GM19468 (cell line): ENCODE measurements at regions not wholly inside any gene's neighbourhood (a gene's known extent, or its start where the extent isn't known, plus 50 kb on each side); places are given as distances from the start of the nearest gene placed in this dataset.

ENCODE experiments used
- ATAC-seq: cut with Tn5 transposase; IDR thresholded peaks from one replicate; pipeline ENCODE4 v1.9.1; 2021; ENCODE audit warnings: mild to moderate bottlenecking, moderate library complexity, moderate number of reproducible peaks; ENCODE audit not compliant: unreplicated experiment; ENCODE audit errors: extremely low read depth

DNA sequence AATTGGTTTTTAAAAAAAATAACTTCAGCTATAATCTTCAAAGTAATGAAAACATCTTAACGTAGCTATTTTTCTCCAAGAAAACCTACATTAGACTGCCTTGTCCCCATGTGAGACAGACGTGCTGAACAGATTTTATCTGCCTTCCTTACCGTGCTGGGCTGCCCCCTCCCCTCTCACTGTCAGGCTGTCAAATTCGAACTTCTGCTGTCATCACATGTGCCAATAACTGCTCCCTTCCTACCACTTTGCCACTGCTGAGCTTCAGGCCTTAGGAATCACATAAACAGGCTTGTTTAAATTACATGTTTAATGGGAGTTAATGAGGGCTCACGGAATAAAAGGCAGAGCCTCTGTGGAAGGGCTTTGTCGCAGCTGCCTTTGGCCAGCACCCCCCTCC is 77.0 kb upstream of the NHSL1 start:
- ATAC-seq: no peak

DNA sequence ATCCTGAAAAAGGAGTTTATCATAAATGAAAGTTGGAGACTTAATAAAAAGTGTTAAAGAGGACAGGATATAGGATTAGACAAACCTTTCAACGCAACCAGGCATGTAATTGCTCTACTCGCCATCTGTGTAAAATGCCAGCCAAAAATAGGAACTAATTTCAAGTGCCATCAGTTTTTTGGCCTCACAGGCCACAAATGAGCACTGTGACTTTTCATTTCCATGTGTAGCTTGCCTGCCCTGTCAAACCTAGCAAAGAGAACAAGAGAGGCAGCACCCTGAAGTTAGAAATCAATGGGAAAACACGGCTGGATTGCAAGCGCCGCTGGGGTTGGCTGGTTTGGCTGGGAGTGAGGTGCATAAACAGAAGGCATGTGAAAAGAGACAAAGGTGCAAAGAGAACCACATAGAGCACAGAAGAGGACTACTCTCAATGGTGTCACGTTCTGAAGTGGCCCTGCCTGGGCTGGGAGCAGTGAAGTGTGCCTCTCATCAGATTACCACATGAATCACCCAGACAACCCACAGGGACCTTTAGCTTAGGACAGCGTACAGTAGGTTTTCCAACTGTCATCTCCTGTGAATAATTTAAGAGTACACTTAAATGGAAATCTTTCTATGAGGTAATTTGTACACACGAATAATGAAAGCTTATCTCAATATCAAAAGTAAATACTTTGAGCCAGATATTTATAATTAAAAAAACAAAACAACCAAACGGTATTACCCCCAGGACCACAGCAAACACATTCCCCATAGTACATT is 78.0 kb upstream of the NHSL1 start:
- no peak for ATAC-seq

DNA sequence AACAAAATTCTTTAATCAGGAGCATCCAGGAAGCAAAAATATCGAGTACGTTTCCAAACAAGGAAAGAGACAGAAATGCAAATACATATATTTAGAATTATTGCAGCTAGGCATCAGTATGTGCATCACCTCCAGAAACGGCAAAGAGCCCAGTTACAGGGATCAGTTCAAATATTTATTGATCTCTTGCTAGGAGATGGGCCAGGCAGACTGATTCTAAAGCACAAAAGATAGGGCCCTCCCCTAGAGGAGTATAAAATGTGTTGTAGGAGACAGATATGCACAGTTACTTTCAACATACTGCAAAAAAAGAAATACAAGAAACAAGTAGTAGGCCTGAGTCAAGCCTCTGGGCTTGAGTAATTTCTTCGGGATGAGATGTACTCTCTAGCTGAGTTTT is 80.7 kb upstream of the NHSL1 start:
- ATAC-seq: no peak

DNA sequence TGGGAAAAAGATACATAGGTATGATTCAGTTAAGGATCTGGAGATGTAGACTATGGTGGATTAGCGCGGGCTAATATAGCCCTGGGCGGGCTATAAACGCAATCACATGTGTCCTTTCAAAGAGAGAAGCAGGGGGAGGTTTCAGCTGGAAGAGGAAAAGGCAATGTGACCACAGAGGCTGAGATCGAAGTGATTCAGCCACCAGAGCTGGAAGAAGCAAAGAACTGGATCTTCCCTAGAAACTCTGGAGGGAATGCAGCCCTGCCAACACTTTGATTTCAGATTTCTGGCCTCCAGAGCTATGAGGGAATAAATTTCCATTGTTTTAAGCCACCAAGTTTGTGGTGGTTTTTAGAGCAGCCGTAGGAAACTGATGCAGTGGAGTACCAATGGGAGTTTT is 81.5 kb upstream of the NHSL1 start:
- ATAC-seq: no peak

DNA sequence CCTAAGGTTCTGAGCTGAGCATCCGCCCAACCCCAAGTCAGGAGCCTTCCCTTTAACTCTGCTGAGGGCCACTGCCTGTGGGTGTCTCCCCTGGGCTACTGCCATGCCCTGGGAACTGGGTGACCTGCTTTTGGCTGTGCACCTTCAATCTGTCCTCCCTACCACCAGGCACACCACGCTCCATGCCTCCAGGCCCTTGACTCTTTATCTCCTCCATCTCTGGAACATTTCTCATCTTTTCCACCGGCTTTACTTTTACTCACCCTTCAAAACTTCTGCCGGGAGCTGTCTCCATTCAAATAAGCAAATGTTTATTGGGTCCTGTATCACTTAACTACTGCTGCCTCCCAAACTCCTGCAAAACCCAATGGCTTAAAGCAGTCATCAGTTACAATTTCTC is 83.3 kb upstream of the NHSL1 start:
- no peak for ATAC-seq

DNA sequence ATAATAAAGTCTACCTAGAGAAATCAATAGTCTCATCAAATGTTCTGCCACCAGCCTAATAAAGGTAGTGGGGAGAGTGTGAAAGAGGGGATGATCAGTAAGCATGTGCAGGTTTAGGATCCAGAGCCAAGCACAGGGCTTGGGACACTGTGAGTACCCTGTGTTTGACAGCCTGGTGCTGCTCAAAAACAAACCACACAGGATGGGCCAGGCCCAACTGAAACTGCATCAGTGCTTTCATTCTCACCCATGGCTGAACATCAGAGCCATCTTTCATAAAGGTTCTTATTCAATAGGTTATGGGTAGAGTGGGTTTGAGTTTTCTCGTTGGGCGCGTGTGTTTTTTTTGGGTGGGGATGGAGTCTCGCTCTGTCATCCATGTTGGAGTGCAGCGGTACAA is 87.3 kb upstream of the NHSL1 start:
- ATAC-seq: no peak

DNA sequence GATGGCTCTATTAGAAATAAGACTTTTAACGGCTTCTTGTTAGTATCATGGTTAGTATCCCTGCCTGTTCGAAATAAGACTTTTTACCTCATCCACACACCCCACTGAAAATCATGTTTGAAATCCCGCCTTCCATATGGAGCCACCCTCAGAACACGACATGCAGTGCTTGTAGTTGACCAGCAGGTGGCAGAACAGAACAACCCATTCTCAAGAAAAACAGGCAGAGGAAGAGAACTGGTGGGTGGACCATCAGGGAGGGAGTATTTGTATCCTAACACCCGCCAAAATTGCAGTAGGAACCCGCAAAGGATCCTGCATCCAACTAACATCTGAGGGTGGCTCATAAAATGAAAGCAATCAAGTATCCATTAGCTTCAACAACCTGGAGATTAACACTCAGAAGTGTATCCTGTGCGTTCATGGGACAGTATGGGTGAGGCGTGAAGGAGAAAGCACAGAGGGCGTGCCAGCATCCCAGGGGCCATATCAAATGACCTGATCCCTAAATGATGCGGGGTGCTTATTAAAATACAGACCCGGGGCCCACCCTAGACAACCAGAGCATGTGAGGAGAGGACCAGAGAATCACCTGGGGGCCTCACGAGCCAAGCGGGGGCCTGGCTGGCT is 89.6 kb upstream of the NHSL1 start:
- ATAC-seq: no peak

DNA sequence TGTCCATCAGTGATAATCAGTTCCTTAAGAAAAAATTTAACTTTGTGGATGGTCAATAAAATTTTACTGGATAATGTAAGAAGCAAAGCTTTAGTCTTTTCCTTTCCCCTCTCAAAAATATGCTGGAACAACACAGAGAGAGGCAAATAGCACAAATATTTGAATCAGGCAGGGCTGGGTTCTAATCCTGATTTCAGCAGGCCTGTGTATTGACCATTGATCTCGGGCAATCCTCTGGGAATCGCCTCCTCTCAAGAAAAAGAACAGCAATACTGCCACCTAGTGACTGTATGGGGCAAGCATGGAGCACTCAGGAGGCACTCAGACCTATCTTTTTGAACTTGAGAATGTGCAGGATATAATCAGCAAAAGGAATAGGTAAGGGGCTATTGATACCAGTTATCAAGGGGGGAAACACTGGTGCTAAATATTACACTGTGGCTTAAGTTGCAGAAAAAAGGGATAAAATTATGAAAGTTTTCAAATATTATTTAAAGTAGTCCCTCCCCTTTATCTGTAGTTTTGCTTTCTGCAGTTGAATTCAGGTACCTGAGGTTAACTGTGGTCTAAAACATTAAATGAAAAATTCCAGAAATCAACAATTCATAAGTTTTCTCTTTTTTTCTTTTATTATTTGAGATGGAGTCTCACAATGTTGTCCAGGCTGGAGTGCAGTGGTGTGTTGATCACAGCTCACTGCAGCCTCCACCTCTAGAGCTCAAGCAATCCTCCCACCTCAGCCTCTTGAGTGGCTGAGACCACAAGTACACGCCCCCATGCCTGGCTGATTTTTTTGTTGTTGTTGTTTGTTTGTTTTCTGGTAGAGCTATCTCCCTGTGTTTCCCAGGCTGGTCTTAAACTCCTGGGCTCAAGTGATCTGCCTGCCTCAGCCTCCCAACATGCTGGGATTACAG is 91.8 kb upstream of the NHSL1 start:
- no peak for ATAC-seq

DNA sequence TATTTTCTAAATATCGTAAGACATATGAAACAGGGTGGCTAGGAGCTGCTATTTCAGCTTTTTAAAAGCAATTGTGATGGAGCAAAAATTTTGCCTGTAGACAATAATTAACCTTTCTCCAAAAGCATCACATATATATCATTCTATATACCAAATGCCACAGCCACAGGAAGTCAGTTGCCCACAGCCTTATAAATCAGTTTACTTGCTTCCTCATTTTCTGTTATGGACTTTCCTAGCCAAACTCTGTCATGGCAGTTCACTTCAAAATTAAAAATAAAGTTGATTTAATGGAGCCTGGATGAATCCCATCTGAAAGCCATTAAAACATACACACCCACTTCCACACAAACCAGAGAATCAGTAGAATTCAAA is 93.4 kb upstream of the NHSL1 start:
- ATAC-seq: peak; percentile 56

DNA sequence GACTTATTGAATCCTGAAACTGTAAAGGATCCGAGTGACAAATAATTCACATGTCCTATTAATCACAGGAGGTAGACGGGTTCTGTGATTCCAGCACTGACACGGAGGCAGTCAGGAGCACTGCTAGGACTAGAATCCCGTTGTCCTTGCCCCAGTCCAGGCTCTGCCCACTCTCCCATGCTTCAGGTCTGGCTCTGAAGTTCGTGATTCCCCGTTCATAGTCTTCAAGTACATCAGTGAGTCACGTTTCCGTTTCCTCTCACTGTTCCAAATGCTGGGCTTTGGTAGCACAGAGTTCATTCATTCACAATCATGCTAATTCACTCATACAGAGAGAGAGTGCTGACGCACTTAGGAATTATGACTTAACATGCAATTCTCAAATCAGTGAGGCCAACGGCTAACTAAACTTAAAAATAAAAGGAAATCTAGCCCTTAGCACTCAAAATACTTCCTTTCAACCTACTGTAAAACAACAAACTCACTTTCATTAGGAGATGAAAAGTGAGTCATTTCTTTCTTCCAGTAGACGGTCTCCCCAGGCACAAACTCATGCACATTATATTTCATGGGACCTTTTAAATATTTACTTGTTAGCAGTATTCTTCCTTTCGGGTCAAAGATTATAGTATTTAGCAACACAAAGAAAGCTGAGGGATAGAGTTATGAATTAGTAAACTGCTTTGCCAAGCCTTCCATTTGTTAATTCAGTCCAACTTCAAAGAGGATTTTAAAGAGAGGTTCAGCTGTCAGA is 94.0 kb upstream of the NHSL1 start:
- peak; percentile 51 for ATAC-seq

DNA sequence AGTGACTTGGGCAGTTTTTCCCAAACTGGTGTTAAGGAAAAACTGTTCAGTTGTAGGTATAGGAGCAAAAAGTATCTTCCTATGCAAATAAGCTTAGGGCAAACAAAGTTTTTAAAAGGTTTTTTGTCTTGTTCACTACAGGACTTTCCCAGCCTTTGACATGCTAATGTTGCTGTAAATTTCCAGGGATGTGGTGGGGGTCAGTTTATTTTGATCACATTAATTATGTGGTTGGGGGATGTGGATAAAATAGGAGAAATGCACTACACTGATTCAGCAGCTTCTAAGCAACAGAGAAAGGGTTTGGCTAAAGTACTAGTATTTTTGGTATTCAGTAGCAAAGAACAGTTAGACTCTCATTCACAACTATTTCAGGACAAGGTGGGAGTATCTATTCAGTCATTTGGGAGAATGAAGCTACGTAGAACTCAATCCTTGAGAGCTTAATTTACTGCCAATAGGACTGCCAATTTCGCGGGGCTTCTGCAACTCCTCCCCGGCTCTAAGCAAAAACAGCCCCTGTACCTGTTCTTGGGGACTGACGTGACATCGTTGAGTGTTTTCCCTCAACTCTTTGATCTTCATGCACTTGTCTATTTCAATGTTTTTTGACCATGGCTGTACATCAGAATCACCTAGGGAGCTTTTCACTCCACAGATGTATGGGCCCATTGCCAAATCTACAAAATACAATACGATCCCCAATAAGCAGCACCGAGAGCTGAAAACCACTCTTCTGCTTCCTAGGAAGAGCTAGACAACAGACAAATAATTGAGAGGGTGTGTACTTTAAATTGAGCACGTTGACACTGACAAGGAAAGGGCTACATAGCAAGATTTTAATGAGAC is 94.8 kb upstream of the NHSL1 start:
- ATAC-seq: no peak

DNA sequence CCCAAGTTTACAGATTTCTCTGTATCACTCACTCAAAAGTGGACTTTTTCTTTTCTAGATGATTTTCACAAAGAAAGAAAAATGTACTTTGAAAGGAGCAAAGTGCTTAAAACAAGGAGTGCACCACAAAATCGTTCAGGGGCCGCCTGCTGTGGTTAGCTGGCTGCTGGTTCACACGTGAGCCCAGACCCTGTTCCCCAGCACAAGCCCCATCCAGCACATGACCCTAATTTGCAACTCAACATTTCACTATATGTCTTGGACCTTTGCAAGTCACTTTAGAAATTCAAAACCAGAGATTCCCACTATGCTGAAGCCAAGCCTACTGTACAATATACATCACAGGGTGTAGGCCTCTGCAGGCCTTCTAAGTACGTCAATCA is 95.5 kb upstream of the NHSL1 start:
- ATAC-seq: no peak

DNA sequence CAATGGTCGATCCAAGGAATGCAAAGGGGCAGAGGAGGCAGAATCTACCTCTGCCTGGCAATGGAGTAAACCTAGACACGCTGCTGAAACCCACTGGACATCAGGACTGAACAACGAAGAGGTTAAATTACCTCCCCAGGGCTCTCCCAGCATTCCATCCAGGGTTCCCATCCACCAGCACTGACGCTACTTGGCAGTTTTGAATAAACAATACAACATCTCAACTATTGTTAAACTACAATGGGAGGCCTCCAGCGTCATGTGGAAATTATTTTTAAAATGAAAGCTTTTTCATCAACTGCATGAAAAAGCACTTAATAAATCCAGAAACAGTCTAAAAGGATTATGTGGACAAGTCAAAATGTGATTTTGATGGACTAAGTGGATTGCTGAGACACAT is 96.8 kb upstream of the NHSL1 start:
- ATAC-seq: no peak

DNA sequence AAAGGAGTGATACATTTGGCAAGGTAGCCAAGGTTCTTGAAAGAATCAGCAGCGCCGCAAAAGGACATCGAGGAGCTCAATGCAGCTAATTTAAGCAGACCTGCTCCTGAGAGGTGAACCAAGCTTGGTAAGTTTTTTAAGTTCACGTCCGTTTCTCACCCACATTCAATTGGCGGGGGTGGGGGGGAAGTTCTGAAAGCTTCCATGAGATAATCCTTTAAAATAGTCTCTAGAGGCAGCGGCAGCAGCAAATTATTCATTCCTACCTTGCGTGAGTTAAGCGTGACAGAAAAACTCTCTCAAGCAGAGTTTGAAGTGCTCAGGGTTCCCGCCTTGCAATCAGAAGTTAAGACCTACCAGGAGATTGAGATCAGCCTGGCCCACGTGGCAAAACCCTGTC is 97.3 kb upstream of the NHSL1 start:
- no peak for ATAC-seq

DNA sequence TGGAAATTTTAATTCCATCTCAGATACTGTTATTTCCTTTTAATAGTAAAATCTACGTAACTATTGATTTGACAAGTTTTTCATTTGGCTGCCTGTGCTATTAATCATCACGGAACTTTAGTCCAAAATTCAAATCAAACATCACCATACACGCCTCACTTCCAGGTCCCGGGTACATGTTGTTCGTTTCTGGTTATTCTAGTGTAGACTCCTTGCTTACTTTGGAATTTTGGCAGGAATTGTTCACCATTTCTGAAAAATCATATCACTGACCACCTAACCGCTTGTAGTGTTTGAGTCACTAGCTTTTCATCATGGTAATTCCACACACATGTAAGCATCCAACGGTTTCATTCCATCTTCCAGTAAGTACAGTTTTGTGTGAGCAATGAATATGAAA is 98.0 kb upstream of the NHSL1 start:
- ATAC-seq: no peak

DNA sequence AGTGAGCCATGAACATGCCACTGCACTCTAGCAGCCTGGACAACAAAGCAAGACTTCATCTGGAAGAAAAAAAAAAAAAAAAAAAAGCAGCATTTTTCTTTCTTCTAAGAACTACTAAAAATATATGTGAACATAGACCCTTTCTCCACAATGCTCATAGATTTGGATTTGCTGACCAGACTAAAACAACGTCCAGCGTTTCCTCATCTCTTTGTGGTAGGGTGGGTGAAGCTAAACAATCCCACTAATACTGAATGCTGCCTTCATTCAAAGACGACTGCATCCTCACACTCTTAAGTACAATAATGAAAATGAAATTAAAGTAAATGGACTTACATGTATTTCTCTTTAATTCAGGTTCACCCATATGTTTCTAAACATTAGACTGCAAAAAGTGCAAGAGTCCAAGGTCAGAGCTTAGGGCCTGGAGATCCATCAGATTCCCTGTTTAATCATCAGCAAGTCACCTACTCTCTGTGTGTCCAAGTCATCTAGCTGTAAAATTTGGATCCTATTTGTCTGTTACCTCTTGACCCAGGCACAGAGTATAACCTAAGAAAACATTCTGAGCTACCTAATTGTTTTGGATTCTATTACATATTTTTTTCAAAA is 99.4 kb upstream of the NHSL1 start:
- ATAC-seq: no peak

DNA sequence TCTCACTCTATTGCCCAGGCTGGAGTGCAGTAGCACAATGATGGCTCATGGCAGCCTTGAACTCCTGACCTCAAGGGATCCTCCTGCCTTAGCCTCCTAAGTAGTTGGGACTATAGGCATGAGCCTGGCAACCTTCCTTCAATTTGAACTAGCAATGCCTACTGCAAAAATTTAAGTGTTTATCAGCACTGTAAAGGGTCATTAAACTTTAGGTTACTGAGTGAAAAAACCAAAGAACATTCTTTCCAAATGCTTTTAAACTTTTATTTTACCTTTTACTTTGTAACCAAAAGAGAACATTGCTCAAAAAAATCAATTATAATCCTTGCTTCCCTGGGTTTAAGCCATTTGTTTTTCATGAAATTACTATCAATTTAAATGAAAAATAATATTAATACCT is 101.0 kb upstream of the NHSL1 start:
- ATAC-seq: no peak

DNA sequence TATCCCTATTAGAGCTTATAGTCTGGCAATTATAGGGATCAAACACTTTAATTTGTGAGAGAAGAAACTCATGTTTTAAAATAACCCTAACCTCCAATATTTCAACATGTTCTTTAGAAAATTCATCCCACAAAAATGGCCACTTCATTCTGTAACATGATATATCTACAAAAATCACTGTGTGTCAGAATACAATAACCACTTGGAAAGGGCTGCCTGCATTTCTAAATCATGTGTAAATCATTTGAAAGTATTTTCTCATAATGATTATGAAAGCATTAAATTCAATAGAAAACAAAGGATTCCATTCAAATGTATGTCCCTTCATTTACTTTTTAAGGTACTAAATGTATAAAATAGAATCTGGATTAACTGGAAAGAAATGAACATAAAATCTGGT is 101.4 kb upstream of the NHSL1 start:
- no peak for ATAC-seq

DNA sequence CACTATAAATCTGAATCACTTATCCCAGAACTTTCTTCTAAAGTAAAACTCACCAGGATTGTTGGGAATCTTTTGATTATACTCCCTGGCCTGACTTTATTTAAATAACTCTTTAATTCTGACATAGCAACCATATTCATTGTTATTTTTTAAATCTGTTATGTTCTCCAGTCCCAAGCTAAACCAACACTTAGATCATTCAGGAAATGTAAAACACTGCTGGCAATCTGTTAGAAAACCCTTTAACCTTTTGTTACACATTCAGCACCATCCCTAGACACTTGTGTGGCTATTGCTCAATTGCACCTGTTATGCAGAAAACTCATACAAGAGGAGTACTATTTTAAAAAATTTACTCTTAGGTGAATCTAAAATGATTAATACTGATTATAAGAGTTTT is 101.8 kb upstream of the NHSL1 start:
- no peak for ATAC-seq
